ENCODE measurements at regions not wholly inside any gene's neighbourhood (a gene's known extent, or its start where the extent isn't known, plus 50 kb on each side); places are given as distances from the start of the nearest gene placed in this dataset.

DNA sequence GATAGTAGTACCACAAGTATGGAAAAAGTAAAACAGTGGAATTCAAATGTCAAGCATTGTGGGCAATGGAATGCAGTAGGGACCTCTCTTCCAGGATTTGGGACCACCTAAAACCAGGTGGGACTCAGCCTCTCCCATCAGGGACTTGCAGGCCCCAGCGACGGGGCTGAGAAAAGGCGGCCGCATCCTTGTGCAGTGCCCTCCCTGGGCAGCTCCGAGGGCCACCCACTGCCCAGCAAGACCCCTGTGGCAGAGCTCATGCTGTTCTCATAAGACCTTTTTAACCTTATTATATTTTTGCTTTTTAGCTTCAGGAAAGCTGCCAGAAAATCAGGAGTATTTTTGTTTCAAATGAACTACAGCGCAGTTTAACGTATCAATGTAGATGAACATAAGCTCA lies 142.6 kb upstream of the RPS6KA2 start:
- H3K4me1 ChIP-seq (ENCODE audit: insufficient read depth, low read length, poor library complexity, severe bottlenecking) = peaks cover 5% of the 10 kb centered on the region
- no peak overlapping the region for H3K9ac ChIP-seq (ENCODE audit: low read depth, low read length, poor library complexity, severe bottlenecking)
- H3K27me3 ChIP-seq (ENCODE audit: insufficient read depth, low read length, poor library complexity, severe bottlenecking) = no peaks in the 10 kb centered on the region
- no peak overlapping the region for H3K4me3 ChIP-seq (ENCODE audit: low read length, poor library complexity, severe bottlenecking)
- no peaks in the 10 kb centered on the region for H3K9me3 ChIP-seq (ENCODE audit: insufficient read depth, low read depth, low read length)
- no peaks in the 10 kb centered on the region for H3K36me3 ChIP-seq (ENCODE audit: insufficient read depth, low read length)
- H3K9me2 ChIP-seq (replicated peaks; ENCODE audit: low read depth, low read length) = no peaks in the 10 kb centered on the region
- no peak for TF ChIP-seq EZH2phosphoT487 (IDR thresholded peaks at IDR 0.05; ENCODE audit: borderline replicate concordance)
- no peak overlapping the region for H2AFZ ChIP-seq (ENCODE audit: low read length)
- H3F3A ChIP-seq (ENCODE audit: low read depth) = no peaks in the 10 kb centered on the region
- no peaks in the 10 kb centered on the region for H3K79me2 ChIP-seq (ENCODE audit: insufficient read depth, low read length)
- H3K4me2 ChIP-seq (ENCODE audit: low read depth, low read length, poor library complexity, severe bottlenecking) = no peak overlapping the region
- H4K20me1 ChIP-seq (ENCODE audit: insufficient read depth, low read length, poor library complexity, severe bottlenecking) = no peaks in the 10 kb centered on the region

DNA sequence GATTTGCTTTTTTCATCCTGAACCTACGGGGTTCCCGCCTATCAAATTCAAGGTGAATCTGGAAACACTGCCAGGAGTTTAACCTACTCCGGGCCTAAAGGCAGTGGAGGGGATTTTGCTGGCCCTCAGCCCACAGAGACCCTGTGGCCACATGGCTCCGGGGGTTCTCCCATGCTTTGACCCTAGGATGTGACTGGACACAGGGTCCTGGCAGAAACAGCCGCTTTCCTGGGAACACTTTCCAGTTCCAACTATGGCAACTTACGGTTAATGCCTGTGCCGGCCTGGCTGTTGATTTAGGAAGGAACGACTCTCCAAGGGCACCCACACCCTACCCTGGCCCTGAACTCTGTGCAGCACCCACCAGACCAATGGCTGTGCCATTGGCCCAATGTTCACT lies 141.7 kb upstream of the RPS6KA2 start:
- Histone ChIP-seq H3K4me1 (ENCODE audit: insufficient read depth, low read length, poor library complexity, severe bottlenecking) (peaks cover 5% of the 10 kb centered on the region), H3K4me3 (ENCODE audit: low read length, poor library complexity, severe bottlenecking) (no peak overlapping the region), H4K20me1 (ENCODE audit: insufficient read depth, low read length, poor library complexity, severe bottlenecking) (no peaks in the 10 kb centered on the region), H3K4me2 (ENCODE audit: low read depth, low read length, poor library complexity, severe bottlenecking) (no peak overlapping the region), H3K9me3 (ENCODE audit: insufficient read depth, low read depth, low read length) (no peaks in the 10 kb centered on the region), H3K9me2 (replicated peaks; ENCODE audit: low read depth, low read length) (no peaks in the 10 kb centered on the region), H3K79me2 (ENCODE audit: insufficient read depth, low read length) (no peaks in the 10 kb centered on the region), H3K36me3 (ENCODE audit: insufficient read depth, low read length) (no peaks in the 10 kb centered on the region), H3K9ac (ENCODE audit: low read depth, low read length, poor library complexity, severe bottlenecking) (no peak overlapping the region), H2AFZ (ENCODE audit: low read length) (no peak overlapping the region), H3K27me3 (ENCODE audit: insufficient read depth, low read length, poor library complexity, severe bottlenecking) (no peaks in the 10 kb centered on the region), H3F3A (ENCODE audit: low read depth) (no peaks in the 10 kb centered on the region)
- TF ChIP-seq, protein P1, sequence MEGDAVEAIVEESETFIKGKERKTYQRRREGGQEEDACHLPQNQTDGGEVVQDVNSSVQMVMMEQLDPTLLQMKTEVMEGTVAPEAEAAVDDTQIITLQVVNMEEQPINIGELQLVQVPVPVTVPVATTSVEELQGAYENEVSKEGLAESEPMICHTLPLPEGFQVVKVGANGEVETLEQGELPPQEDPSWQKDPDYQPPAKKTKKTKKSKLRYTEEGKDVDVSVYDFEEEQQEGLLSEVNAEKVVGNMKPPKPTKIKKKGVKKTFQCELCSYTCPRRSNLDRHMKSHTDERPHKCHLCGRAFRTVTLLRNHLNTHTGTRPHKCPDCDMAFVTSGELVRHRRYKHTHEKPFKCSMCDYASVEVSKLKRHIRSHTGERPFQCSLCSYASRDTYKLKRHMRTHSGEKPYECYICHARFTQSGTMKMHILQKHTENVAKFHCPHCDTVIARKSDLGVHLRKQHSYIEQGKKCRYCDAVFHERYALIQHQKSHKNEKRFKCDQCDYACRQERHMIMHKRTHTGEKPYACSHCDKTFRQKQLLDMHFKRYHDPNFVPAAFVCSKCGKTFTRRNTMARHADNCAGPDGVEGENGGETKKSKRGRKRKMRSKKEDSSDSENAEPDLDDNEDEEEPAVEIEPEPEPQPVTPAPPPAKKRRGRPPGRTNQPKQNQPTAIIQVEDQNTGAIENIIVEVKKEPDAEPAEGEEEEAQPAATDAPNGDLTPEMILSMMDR (conservative IDR thresholded peaks at IDR 0.05; ENCODE audit: low read length) = no peak
- no peak for TF ChIP-seq EZH2phosphoT487 (IDR thresholded peaks at IDR 0.05; ENCODE audit: borderline replicate concordance)

DNA sequence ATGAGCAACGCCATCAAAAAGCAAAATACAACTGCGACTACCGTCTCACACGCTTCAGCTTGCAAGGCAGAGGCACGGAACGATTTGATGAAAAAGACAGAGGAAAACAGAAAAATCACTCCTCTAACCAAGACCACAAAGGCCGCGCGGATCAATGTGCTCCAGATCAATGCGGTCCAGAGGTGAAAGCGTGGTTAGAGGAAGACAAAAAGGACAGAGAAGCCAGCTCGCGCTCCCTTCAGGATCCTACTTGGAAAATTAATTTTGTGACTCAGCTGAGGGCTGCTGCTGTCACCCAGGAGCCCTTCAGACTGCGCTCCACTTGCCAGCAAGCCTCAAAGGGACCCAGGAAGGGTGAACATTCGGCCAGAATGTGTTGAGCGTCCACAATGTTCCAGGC lies 140.2 kb upstream of the RPS6KA2 start:
- H3K79me2 ChIP-seq (ENCODE audit: insufficient read depth, low read length) = no peaks in the 10 kb centered on the region
- no peak overlapping the region for H3K4me3 ChIP-seq (ENCODE audit: low read length, poor library complexity, severe bottlenecking)
- TF ChIP-seq, protein P1 (conservative IDR thresholded peaks at IDR 0.05; ENCODE audit: low read length) = no peak
- no peak for TF ChIP-seq EZH2phosphoT487 (IDR thresholded peaks at IDR 0.05; ENCODE audit: borderline replicate concordance)
- no peaks in the 10 kb centered on the region for H3K9me3 ChIP-seq (ENCODE audit: insufficient read depth, low read depth, low read length)
- H2AFZ ChIP-seq (ENCODE audit: low read length) = no peak overlapping the region
- H3K27me3 ChIP-seq (ENCODE audit: insufficient read depth, low read length, poor library complexity, severe bottlenecking) = no peaks in the 10 kb centered on the region
- no peaks in the 10 kb centered on the region for H3K36me3 ChIP-seq (ENCODE audit: insufficient read depth, low read length)
- H4K20me1 ChIP-seq (ENCODE audit: insufficient read depth, low read length, poor library complexity, severe bottlenecking) = no peaks in the 10 kb centered on the region
- H3K9ac ChIP-seq (ENCODE audit: low read depth, low read length, poor library complexity, severe bottlenecking) = no peak overlapping the region
- no peaks in the 10 kb centered on the region for H3F3A ChIP-seq (ENCODE audit: low read depth)
- H3K4me1 ChIP-seq (ENCODE audit: insufficient read depth, low read length, poor library complexity, severe bottlenecking) = peaks cover 5% of the 10 kb centered on the region
- H3K9me2 ChIP-seq (replicated peaks; ENCODE audit: low read depth, low read length) = no peaks in the 10 kb centered on the region
- no peak overlapping the region for H3K4me2 ChIP-seq (ENCODE audit: low read depth, low read length, poor library complexity, severe bottlenecking)

DNA sequence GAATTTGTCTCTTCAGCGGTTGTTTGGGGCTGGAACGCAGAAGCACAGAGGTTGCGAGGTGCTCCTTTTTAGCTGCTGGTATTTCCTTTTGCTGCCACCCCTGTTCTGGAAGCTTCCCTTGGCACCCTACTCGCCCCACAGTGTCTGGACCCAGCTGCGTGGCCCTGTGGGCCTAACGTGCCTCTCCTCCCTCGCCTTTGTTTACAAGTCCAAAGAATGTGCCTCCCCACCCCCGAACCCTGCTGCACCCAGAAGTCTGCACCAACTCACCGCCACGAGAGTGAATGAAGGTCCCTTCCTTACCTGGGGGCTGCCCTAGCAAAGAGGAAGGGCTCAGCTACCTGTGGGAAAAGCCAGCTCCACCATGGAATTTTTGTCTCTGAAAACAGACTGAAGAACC lies 139.7 kb upstream of the RPS6KA2 start:
- Histone ChIP-seq H3K27me3 (ENCODE audit: insufficient read depth, low read length, poor library complexity, severe bottlenecking) (no peaks in the 10 kb centered on the region), H3K4me1 (ENCODE audit: insufficient read depth, low read length, poor library complexity, severe bottlenecking) (peaks cover 5% of the 10 kb centered on the region), H3K9me2 (replicated peaks; ENCODE audit: low read depth, low read length) (no peaks in the 10 kb centered on the region), H4K20me1 (ENCODE audit: insufficient read depth, low read length, poor library complexity, severe bottlenecking) (no peaks in the 10 kb centered on the region), H3K4me2 (ENCODE audit: low read depth, low read length, poor library complexity, severe bottlenecking) (no peak overlapping the region), H3K79me2 (ENCODE audit: insufficient read depth, low read length) (no peaks in the 10 kb centered on the region), H3K9ac (ENCODE audit: low read depth, low read length, poor library complexity, severe bottlenecking) (no peak overlapping the region), H3K4me3 (ENCODE audit: low read length, poor library complexity, severe bottlenecking) (no peak overlapping the region), H2AFZ (ENCODE audit: low read length) (no peak overlapping the region), H3K9me3 (ENCODE audit: insufficient read depth, low read depth, low read length) (no peaks in the 10 kb centered on the region), H3F3A (ENCODE audit: low read depth) (no peaks in the 10 kb centered on the region), H3K36me3 (ENCODE audit: insufficient read depth, low read length) (no peaks in the 10 kb centered on the region)
- no peak for TF ChIP-seq EZH2phosphoT487 (IDR thresholded peaks at IDR 0.05; ENCODE audit: borderline replicate concordance)
- TF ChIP-seq, protein P1 (conservative IDR thresholded peaks at IDR 0.05; ENCODE audit: low read length) = no peak

Measured in Loucy (cell line).